HS-27A (cell line): ENCODE measurements at regions not wholly inside any gene's neighbourhood (a gene's known extent, or its start where the extent isn't known, plus 50 kb on each side); places are given as distances from the start of the nearest gene placed in this dataset.

Source experiments
- DNase-seq: peaks from one replicate; pipeline ENCODE4 v3.0.0-alpha.2; 2012; ENCODE audit warnings: low read depth, missing footprints

DNA sequence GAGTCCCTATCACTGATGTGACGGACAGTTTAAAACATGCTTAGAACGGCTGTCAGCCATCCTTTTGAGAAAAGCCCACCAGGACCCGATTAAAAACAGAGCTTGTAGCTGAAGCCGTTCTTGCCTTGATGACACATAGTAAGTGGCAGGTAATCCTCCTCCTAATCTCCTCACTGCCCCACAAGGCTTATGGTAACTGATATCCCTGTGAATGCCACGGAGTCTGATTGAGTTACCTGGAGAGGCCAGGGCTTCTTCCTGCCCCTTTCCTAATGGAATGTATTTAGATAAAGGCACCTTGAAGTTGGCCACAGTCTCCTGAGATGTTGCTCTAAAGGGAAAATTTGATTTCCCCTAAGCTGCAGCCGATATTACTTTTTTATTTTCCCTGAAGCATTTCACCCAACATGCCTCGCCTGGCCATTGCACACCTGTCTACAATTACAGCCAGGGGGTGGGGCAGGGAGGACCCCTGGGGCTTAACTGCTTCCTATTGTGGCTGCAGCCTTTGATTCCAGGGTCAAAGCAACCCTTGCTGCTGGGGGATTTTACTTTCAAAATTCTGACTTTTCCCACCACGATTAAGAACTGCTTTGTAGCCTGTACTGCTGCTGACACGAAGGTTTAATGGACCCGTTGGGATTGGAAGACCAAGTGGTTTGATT lies 169.0 kb upstream of the GPR26 start:
- DNase-seq = no peak

DNA sequence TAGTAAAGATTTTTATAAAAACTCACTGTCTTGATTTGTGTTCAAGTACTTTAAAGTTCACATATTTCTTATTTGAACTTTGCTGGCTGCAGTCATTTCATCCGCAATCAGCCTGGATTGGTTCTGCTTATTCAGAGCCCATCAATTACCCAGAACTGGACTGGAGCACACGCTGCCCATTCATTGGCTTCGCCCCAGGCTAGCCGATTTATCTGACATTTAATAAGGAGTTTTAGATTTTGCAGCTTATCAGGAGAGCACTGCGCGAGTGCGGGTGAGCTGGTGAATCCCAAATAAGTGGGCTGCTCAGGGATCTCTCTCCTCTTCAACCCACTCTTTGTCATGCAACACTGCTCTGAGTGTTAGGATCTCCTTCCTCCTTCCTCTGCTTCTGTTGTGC lies 166.0 kb upstream of the GPR26 start:
- no peak for DNase-seq

DNA sequence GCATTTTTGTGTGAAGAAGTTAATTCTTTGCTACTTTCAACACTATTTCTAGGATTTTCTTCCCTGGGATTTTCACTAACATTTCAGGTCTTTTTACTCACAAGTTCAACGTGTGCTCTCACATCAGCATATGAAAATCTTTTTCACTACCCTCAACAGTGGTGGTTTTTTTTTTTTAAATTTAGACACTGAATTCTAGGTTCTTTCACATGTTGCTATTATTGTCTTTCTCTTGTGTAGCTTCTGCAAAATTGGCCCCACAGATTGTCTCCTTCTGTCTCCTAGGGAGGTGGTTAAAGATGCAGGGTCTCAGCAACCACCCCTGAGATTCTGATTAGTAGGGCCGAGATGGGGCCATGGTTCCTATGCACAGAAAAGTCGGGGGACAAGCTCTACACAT lies 165.0 kb upstream of the GPR26 start:
- DNase-seq = no peak

- DNase-seq = no peak
Observed at GRCh38 chr10:123502983-123503382, 163.2 kb upstream of the GPR26 start.

DNA sequence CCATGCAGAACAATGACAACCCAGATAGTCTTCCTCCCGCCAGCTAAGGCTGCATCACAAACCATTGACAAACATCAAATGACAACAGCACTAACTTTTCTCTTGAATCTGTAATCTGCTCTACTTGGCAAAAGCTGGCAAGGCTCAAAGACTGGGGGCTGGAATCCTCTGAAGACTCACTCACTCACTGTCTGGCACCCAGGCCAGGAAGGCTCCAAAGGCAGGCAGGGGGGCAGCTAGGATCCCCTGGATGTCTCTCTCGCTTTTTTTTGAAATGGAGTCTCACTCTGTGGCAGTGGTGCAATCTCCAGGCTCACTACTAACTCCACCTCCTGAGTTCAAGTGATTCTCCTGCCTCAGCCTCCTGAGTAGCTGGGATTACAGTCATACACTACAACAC lies 159.7 kb upstream of the GPR26 start:
- DNase-seq = no peak

- DNase-seq = no peak
Observed at GRCh38 chr10:123507298-123507697, 158.9 kb upstream of the GPR26 start.

- DNase-seq = no peak
Observed at GRCh38 chr10:123509338-123509737, 156.8 kb upstream of the GPR26 start.

- DNase-seq = no peak
Observed at GRCh38 chr10:123512901-123513775, 153.0 kb upstream of the GPR26 start.

DNA sequence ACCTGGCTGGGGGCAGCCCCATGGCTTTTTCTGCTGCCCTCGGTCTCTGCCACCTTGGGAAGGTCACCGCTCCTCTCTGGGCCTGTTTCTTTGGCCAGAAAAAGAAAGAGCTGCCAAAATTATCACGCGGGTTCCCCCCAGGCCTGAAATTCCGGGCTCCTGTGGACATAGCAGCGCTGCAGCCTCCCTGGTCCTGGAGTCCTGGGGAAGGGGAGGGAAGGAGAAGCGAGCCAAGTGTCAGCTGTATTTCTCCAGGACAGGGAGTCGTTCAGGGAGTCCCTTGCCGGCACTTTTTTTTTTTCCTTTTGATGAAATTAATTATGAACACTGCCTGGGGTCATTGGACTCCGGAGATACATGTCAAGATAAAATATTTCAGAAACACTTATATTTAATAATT lies 152.3 kb upstream of the GPR26 start:
- DNase-seq = no peak

- no peak for DNase-seq
Observed at GRCh38 chr10:123514996-123515395, 151.2 kb upstream of the GPR26 start.

DNA sequence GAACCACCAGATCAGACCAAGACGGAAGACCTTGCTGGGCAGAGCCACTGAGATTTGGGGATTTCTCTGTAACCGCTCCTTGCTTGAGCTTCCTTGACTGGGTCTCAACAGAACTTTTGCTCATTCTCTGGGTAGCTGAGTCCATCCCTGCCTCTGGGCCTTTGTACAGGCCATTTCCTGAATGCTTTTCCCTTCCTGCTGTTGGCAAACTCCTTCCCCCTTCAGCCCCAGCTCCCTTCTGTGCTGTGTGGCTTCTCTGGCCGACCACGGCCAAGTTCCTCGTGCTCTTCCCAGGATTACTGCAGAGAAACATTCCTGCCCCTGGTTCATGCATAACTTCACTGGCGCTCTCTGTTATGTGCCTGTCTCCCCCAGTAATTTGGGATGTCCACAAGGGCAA lies 150.5 kb upstream of the GPR26 start:
- no peak for DNase-seq

- DNase-seq = no peak
Observed at GRCh38 chr10:123516291-123516690, 149.9 kb upstream of the GPR26 start.

DNA sequence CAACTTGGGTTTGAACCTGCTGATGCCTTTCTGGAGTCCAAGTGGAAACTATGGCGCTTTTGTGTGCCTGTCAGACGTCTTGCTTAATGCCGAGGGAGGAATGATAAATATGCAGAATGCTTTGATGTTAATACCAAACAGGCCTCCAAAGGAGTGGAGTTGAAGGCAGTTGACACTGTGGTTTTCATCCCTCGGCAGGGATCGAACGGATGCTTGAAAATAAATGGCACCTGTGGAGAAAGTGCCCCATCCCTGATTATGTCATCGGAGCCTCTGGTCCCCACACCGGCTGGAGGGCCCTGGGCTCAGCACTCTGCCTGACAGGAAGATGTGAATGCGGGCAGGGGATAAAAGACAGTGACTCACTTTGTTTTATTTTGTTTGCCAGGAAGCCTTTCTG lies 148.7 kb upstream of the GPR26 start:
- DNase-seq = no peak

- no peak for DNase-seq
Observed at GRCh38 chr10:123517901-123518300, 148.3 kb upstream of the GPR26 start.

GRCh38 chr10:123518765-123519164 lies 147.4 kb upstream of the GPR26 start:
- DNase-seq = no peak

- no peak for DNase-seq
Observed at GRCh38 chr10:123519861-123520260, 146.3 kb upstream of the GPR26 start.

- DNase-seq = no peak
Observed at GRCh38 chr10:123521076-123521475, 145.1 kb upstream of the GPR26 start.

- no peak for DNase-seq
Observed at GRCh38 chr10:123521556-123521955, 144.6 kb upstream of the GPR26 start.

- no peak for DNase-seq
Observed at GRCh38 chr10:123522702-123523312, 143.3 kb upstream of the GPR26 start.

DNA sequence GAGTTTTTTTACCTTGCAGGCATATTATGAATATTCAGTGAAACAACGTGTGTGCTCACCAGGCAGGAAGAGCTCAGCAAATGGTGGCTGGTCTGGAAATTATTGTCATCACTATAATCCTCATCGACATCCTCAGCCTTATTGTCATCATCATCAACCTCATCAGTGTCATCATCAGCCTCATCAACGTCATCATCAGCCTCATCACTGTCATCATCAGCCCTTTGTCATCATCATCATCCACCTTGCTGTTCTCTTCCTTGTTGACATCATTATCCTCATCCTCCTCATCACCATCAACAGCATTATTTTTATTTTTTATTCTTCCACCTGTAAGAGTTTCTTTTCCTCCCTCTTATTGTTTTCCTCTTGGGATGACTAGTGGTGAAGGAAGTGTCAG lies 142.3 kb upstream of the GPR26 start:
- DNase-seq = no peak

GRCh38 chr10:123526356-123527064 lies 139.6 kb upstream of the GPR26 start:
- DNase-seq = no peak

DNA sequence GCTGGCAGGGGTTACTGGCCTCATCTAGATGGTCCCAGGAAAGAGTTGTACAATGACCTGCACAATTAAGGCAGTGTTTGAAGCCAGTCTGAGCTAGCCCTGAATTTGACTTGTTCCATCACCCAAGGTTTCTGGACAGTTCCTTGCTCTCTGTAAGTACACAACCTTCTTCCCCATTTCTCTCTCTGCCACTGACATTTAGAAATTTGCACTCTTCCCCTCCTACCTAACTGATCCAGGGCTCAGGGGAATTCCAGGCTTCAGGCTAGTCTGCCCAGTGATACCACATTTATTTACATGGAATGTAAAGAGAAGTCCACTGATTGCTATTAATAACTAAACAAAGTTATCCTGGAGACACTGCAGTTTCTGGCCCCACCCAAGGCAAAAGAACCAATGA lies 139.0 kb upstream of the GPR26 start:
- no peak for DNase-seq
